HFFc6 (cell line): ENCODE measurements at regions not wholly inside any gene's neighbourhood (a gene's known extent, or its start where the extent isn't known, plus 50 kb on each side); places are given as distances from the start of the nearest gene placed in this dataset.

Experiments
- DNase-seq: peaks from one replicate; pipeline ENCODE4 v3.0.0-alpha.2; 2018
- H3K27ac Mint-ChIP-seq: 2 replicates; pipeline ENCODE4 v1.8.0; 2020; ENCODE audit warnings: mild to moderate bottlenecking, mixed read lengths
- H3K27me3 Mint-ChIP-seq: 2 replicates; pipeline ENCODE4 v1.8.0; 2021; ENCODE audit warnings: mild to moderate bottlenecking, moderate library complexity, mixed read lengths; ENCODE audit not compliant: insufficient read depth
- H3K36me3 Mint-ChIP-seq: 2 replicates; pipeline ENCODE4 v1.8.0; 2021; ENCODE audit warnings: low read depth, mixed read lengths
- H3K4me1 Mint-ChIP-seq: 2 replicates; pipeline ENCODE4 v1.8.0; 2020; ENCODE audit warnings: low read depth, mixed read lengths
- H3K4me3 Mint-ChIP-seq: 2 replicates; pipeline ENCODE4 v1.8.0; 2020; ENCODE audit warnings: mild to moderate bottlenecking, moderate library complexity, mixed read lengths
- H3K9me3 Mint-ChIP-seq: 2 replicates; pipeline ENCODE4 v1.8.0; 2020; ENCODE audit warnings: mild to moderate bottlenecking, mixed read lengths
- TF ChIP-seq, protein P1 (sequence below): fragments of 200-600 bp; sonication (generic); IDR thresholded peaks from 2 replicates; pipeline ENCODE4 v1.5.0; 2021; ENCODE audit warnings: antibody characterized with exemption, mild to moderate bottlenecking

GRCh38 chr4:141885112-141885511 lies 248.7 kb downstream of the IL15 start:
- H3K9me3 Mint-ChIP-seq = 0 out of 2 replicates have a peak, but pooled peaks cover 2% of the 10 kb centered on the region
- no peaks in the 10 kb centered on the region for H3K27me3 Mint-ChIP-seq
- H3K27ac Mint-ChIP-seq = no peak overlapping the region
- no peaks in the 10 kb centered on the region for H3K36me3 Mint-ChIP-seq
- TF ChIP-seq, protein P1, sequence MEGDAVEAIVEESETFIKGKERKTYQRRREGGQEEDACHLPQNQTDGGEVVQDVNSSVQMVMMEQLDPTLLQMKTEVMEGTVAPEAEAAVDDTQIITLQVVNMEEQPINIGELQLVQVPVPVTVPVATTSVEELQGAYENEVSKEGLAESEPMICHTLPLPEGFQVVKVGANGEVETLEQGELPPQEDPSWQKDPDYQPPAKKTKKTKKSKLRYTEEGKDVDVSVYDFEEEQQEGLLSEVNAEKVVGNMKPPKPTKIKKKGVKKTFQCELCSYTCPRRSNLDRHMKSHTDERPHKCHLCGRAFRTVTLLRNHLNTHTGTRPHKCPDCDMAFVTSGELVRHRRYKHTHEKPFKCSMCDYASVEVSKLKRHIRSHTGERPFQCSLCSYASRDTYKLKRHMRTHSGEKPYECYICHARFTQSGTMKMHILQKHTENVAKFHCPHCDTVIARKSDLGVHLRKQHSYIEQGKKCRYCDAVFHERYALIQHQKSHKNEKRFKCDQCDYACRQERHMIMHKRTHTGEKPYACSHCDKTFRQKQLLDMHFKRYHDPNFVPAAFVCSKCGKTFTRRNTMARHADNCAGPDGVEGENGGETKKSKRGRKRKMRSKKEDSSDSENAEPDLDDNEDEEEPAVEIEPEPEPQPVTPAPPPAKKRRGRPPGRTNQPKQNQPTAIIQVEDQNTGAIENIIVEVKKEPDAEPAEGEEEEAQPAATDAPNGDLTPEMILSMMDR = no peak
- DNase-seq = no peak
- H3K4me1 Mint-ChIP-seq = peaks cover under 1% of the 10 kb centered on the region; the same call in 1 of the 2 replicates
- no peak overlapping the region for H3K4me3 Mint-ChIP-seq

GRCh38 chr4:141890279-141890678 lies 253.9 kb downstream of the IL15 start:
- Mint-ChIP-seq H3K4me1 (peaks cover 4% of the 10 kb centered on the region; the same call in 1 of the 2 replicates), H3K27me3 (no peaks in the 10 kb centered on the region), H3K4me3 (no peak overlapping the region), H3K9me3 (no peaks in the 10 kb centered on the region), H3K36me3 (no peaks in the 10 kb centered on the region), H3K27ac (no peak overlapping the region)
- TF ChIP-seq, protein P1 = no peak
- DNase-seq = no peak

- no peaks in the 10 kb centered on the region for H3K9me3 Mint-ChIP-seq
- H3K36me3 Mint-ChIP-seq = no peaks in the 10 kb centered on the region
- DNase-seq = no peak
- peaks cover 4% of the 10 kb centered on the region; the same call in 1 of the 2 replicates for H3K4me1 Mint-ChIP-seq
- TF ChIP-seq, protein P1 = no peak
- no peaks in the 10 kb centered on the region for H3K27me3 Mint-ChIP-seq
- no peak overlapping the region for H3K27ac Mint-ChIP-seq
- no peak overlapping the region for H3K4me3 Mint-ChIP-seq
These were observed 255.1 kb downstream of the IL15 start for GRCh38 chr4:141891260-141892120.

DNA sequence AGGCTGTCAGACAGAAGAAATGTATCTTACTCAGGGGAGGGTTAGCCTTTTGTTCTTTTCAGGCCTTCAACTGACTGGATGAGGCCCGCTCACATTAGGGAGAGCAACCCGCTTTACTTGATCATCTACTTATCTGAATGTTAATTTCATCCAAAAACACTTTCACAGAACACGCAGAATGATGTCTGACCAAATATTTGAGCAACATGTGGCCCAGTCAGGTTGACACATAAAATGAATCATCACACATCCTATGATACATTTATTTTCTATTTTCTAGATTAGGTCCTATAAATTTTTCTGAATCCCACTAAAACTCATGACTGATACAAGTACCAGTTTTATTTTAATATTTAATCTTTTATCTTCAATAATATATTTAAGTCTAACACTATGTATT lies 260.3 kb downstream of the IL15 start:
- DNase-seq = no peak

GRCh38 chr4:141898346-141898745 lies 262.0 kb downstream of the IL15 start:
- H3K4me3 Mint-ChIP-seq = peak overlapping the region; percentile 33
- H3K36me3 Mint-ChIP-seq = peaks cover 9% of the 10 kb centered on the region; the same call in 1 of the 2 replicates
- no peaks in the 10 kb centered on the region for H3K9me3 Mint-ChIP-seq
- no peaks in the 10 kb centered on the region for H3K27me3 Mint-ChIP-seq
- TF ChIP-seq, protein P1 = no peak
- no peak for DNase-seq
- peaks cover 46% of the 10 kb centered on the region for H3K4me1 Mint-ChIP-seq
- peak overlapping the region; percentile 63 for H3K27ac Mint-ChIP-seq

More for the DNA sequence above, 260.3 kb downstream of the IL15 start:
- Mint-ChIP-seq H3K27me3 (no peaks in the 10 kb centered on the region), H3K4me3 (no peak overlapping the region), H3K27ac (no peak overlapping the region), H3K36me3 (peaks cover 4% of the 10 kb centered on the region; the same call in 1 of the 2 replicates), H3K4me1 (peaks cover 43% of the 10 kb centered on the region), H3K9me3 (no peaks in the 10 kb centered on the region)
- TF ChIP-seq, protein P1 = no peak
